ENCODE measurements at regions not wholly inside any gene's neighbourhood (a gene's known extent, or its start where the extent isn't known, plus 50 kb on each side); places are given as distances from the start of the nearest gene placed in this dataset.

DNA sequence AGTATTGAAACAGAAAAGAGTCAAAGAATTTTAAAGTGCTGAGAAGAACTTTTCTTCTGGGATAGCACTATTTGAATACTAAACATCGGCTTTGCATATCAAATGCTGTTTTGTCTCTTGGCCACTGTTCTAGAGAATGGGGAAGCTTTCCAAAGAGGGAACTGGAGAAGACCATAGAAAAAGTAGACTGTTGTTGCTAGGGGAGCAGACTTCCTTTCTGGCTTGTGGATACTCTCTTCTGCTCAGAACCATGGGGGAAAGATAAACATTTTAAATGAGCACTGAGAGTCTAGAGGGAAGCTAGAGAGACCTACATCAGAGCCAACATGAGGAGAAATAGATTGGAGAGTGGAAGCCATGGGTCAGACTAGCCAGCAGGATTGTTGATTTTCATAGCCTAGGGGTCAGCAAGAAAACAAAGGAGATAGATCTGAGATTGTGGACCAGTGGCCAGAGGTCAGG lies 315.7 kb downstream of the KCTD12 start:
- Histone ChIP-seq H3K9ac (replicated peaks; ENCODE audit: extremely low read depth, insufficient read depth, low read length) (no peak overlapping the region), H2AFZ (ENCODE audit: low read depth, low read length) (no peak overlapping the region), H3K27ac (ENCODE audit: insufficient read depth, low read depth, low read length) (no peak overlapping the region), H3K27me3 (ENCODE audit: control insufficient read depth in 2 of 2, insufficient read depth in 2 of 2, low read length in 2 of 2) (no peaks in the 10 kb centered on the region), H3K36me3 (ENCODE audit: control insufficient read depth in 2 of 2, extremely low read depth in 1 of 2, insufficient read depth in 2 of 2, low read length in 2 of 2) (no peaks in the 10 kb centered on the region), H3K4me1 (ENCODE audit: control insufficient read depth, extremely low read depth, insufficient read depth, low read length) (no peaks in the 10 kb centered on the region), H3K9me1 (replicated peaks; ENCODE audit: control insufficient read depth, extremely low read depth, insufficient read depth, low read length) (no peaks in the 10 kb centered on the region), H3K4me3 (replicated peaks in 1 of 3; ENCODE audit: insufficient read depth in 1 of 3, low read depth in 1 of 3, low read length in 3 of 3) (no peak overlapping the region), H3K9me3 (replicated peaks; ENCODE audit: control insufficient read depth, insufficient read depth, low read length) (no peaks in the 10 kb centered on the region), H4K20me1 (replicated peaks; ENCODE audit: control insufficient read depth, extremely low read depth, insufficient read depth, low read length) (no peaks in the 10 kb centered on the region), H3K79me2 (ENCODE audit: control insufficient read depth, insufficient read depth, low read length) (no peaks in the 10 kb centered on the region), H3K4me2 (ENCODE audit: insufficient read depth, low read length) (no peak overlapping the region)
- CTCF ChIA-PET: interaction anchor here (1.3 kb wide), 1 partner anchor 16 kb away, joined by 4 read pairs; no protein-coding TSS in a partner anchor
- no TSS peak for BruUV-seq (replicated peaks)
- DNase-seq (ENCODE audit: low read depth, low spot score) (peak; percentile 9), FAIRE-seq (no peak)
- intact Hi-C loops (cut with micrococcal nuclease): no loop called here
- dilution Hi-C loops (cut with MboI; ENCODE audit: extremely low pct_ligation_motif_present, low sequenced_read_pairs): no loop called here
- POLR2A ChIA-PET: no interaction called here
- no peak for TF ChIP-seq EZH2 (IDR thresholded peaks at IDR 0.05; ENCODE audit: borderline replicate concordance, low read depth, low read length, severe bottlenecking)
- TF ChIP-seq, protein P1, sequence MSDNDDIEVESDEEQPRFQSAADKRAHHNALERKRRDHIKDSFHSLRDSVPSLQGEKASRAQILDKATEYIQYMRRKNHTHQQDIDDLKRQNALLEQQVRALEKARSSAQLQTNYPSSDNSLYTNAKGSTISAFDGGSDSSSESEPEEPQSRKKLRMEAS (IDR thresholded peaks at IDR 0.05; ENCODE audit: insufficient read depth, insufficient read length): no peak
- no peak for TF ChIP-seq POLR2AphosphoS5 (IDR thresholded peaks at IDR 0.05; ENCODE audit: insufficient read depth, low read depth, low read length)
- TF ChIP-seq JUN (IDR thresholded peaks at IDR 0.05; ENCODE audit: borderline replicate concordance, insufficient read depth, insufficient read length, low read depth): no peak
- no peak for TF ChIP-seq POLR2A (IDR thresholded peaks at IDR 0.05; ENCODE audit: low read depth, low read length)
- TF ChIP-seq CTCF (IDR thresholded peaks at IDR 0.05; ENCODE audit: extremely low read depth in 1 of 2, insufficient read depth in 1 of 2, low read depth in 1 of 2, low read length in 2 of 2): no peak
- no peak for TF ChIP-seq MYC (IDR thresholded peaks at IDR 0.05; ENCODE audit: low read depth, low read length)
- TF ChIP-seq FOS (IDR thresholded peaks at IDR 0.05; ENCODE audit: borderline replicate concordance, insufficient read depth, low read length): no peak
- no peak for TF ChIP-seq GATA2 (IDR thresholded peaks at IDR 0.05; ENCODE audit: insufficient read depth, insufficient read length, low read depth, low read length)

Data from endothelial cell of umbilical vein (primary cell).